CD4-positive, alpha-beta memory T cell (primary cell): ENCODE measurements at regions not wholly inside any gene's neighbourhood (a gene's known extent, or its start where the extent isn't known, plus 50 kb on each side); places are given as distances from the start of the nearest gene placed in this dataset.

Experiments used
- CTCF ChIA-PET: fragments of 350-600 bp; sonication (Branson Sonifier 250); formaldehyde crosslinking; loops from one replicate; lab custom pipeline; 2021; ENCODE audit warnings: inconsistent platforms; ENCODE audit not compliant: partially characterized antibody; lab: Charles Lee
- POLR2A ChIA-PET: fragments of 350-600 bp; sonication (Branson Sonifier 250); formaldehyde crosslinking; loops from one replicate; lab custom pipeline; 2021; ENCODE audit not compliant: partially characterized antibody; lab: Charles Lee
- DNase-seq, 5 donors: peaks; one replicate each; pipeline versions ENCODE4 v3.0.0 to v3.0.0-alpha.2; 2020 to 2022; ENCODE audit warnings: mixed read lengths in 1 of 5
- H3K27ac ChIP-seq: one replicate; pipeline ENCODE4 v1.7.0; 2013; ENCODE audit warnings: low read depth, low read length
- H3K27me3 ChIP-seq: 2 replicates; pipeline ENCODE4 v1.7.0; 2013; ENCODE audit warnings: mild to moderate bottlenecking, low read length, moderate library complexity; ENCODE audit not compliant: insufficient read depth
- H3K36me3 ChIP-seq: 2 replicates; pipeline ENCODE4 v1.7.0; 2013; ENCODE audit warnings: mild to moderate bottlenecking, low read length, moderate library complexity; ENCODE audit not compliant: insufficient read depth
- H3K4me1 ChIP-seq: 2 replicates; pipeline ENCODE4 v1.7.0; 2013; ENCODE audit warnings: mild to moderate bottlenecking, low read length, moderate library complexity; ENCODE audit not compliant: insufficient read depth
- H3K4me3 ChIP-seq, 2 donors: one replicate each; pipeline ENCODE4 v1.7.0; 2013; ENCODE audit warnings: low read length in 2 of 2, mild to moderate bottlenecking in 1 of 2
- H3K9me3 ChIP-seq, 2 donors: one replicate each; pipeline ENCODE4 v1.7.0; 2013; ENCODE audit warnings: low read length in 2 of 2, control low read depth in 1 of 2; ENCODE audit not compliant: control insufficient read depth in 1 of 2
- H3K27ac Mint-ChIP-seq, 7 donors: one replicate each; pipeline ENCODE4 v1.8.0; 2020 to 2021; ENCODE audit warnings: mixed read lengths in 7 of 7, mild to moderate bottlenecking in 6 of 7, inconsistent platforms in 3 of 7, moderate library complexity in 3 of 7
- H3K27me3 Mint-ChIP-seq, 2 donors: one replicate each; pipeline ENCODE4 v1.8.0; 2020 to 2021; ENCODE audit warnings: mixed read lengths in 2 of 2
- H3K36me3 Mint-ChIP-seq, 2 donors: one replicate each; pipeline ENCODE4 v1.8.0; 2020 to 2021; ENCODE audit warnings: mixed read lengths in 2 of 2, inconsistent platforms in 1 of 2, mild to moderate bottlenecking in 1 of 2
- H3K4me1 Mint-ChIP-seq, 4 donors: one replicate each; pipeline ENCODE4 v1.8.0; 2020 to 2021; ENCODE audit warnings: mixed read lengths in 4 of 4, mild to moderate bottlenecking in 1 of 4
- H3K4me3 Mint-ChIP-seq, 8 donors: one replicate each; pipeline ENCODE4 v1.8.0; 2020 to 2021; ENCODE audit warnings: mixed read lengths in 8 of 8, mild to moderate bottlenecking in 7 of 8, moderate library complexity in 6 of 8, inconsistent platforms in 3 of 8
- H3K9me3 Mint-ChIP-seq, 8 donors: one replicate each; pipeline ENCODE4 v1.8.0; 2020 to 2021; ENCODE audit warnings: mixed read lengths in 8 of 8, mild to moderate bottlenecking in 5 of 8, inconsistent platforms in 3 of 8, moderate library complexity in 1 of 8
- intact Hi-C: fragments of 100-400 bp; cut with micrococcal nuclease; formaldehyde crosslinking; loops from one replicate; pipeline ENCODE4 v1.15.1; 2023

DNA sequence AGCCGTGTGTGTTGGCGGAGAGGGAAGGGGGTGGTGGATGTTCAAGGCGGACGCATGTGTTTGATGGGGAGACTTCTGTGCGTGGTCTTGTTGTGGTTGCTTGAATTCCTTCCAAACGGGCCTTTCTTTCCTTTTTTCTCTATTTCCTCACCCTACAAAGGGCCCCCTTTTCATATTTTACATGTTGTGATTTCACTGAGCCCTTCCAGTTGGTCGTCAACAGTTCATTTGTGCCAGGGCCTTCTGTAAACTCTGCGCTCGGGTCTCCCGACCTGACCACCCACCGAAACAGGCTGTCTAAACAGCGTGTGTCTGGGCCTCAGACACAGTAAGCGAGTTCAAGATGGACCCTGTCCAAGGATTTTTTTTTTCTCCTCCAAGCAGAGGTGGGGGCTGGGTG lies 228.4 kb downstream of the IRF8 start:
- Histone ChIP-seq H3K27ac (no peak overlapping the region), H3K27me3 (no peaks in the 10 kb centered on the region), H3K4me1 (no peaks in the 10 kb centered on the region), H3K9me3 (no peaks in the 10 kb centered on the region), H3K36me3 (no peaks in the 10 kb centered on the region), H3K4me3 (no peak overlapping the region)
- Mint-ChIP-seq H3K4me1 (no peaks in the 10 kb centered on the region), H3K4me3 (no peak overlapping the region), H3K27me3 (peaks cover 7 to 14% of the 10 kb centered on the region in 2 donors), H3K9me3 (no peaks in the 10 kb centered on the region), H3K36me3 (no peaks in the 10 kb centered on the region), H3K27ac (no peak overlapping the region)
- intact Hi-C loops = no loop called here
- ChIA-PET CTCF (no interaction called here), POLR2A (no interaction called here)
- DNase-seq = no peak

GRCh38 chr16:86128246-86128645 lies 229.3 kb downstream of the IRF8 start:
- DNase-seq = no peak
- Histone ChIP-seq H3K36me3 (no peaks in the 10 kb centered on the region), H3K27me3 (no peaks in the 10 kb centered on the region), H3K4me3 (no peak overlapping the region), H3K9me3 (no peaks in the 10 kb centered on the region), H3K4me1 (no peaks in the 10 kb centered on the region), H3K27ac (no peak overlapping the region)
- Mint-ChIP-seq H3K4me1 (no peaks in the 10 kb centered on the region), H3K27me3 (peaks cover 7 to 14% of the 10 kb centered on the region in 2 donors), H3K9me3 (no peaks in the 10 kb centered on the region), H3K4me3 (no peak overlapping the region), H3K36me3 (no peaks in the 10 kb centered on the region), H3K27ac (no peak overlapping the region)
- intact Hi-C loops = no loop called here
- CTCF ChIA-PET = no interaction called here
- POLR2A ChIA-PET = no interaction called here

DNA sequence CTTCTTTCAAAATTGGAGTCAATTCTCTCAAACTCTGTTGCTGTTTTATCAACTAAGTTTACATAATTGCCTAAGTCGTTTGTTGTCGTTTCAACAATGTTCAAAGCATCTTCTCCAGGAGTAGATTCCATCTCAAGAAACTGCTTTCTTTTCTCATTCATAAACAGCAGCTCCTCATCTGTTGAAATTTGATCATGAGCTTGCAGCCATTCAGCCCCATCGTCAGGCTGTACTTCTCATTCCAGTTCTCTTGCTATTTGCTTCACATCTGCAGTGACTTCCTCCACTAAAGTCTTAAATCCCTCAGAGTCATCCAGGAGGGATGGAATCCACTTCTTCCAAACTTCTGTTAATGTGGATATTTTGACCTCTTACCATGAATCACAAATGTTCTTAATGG lies 230.6 kb downstream of the IRF8 start:
- Mint-ChIP-seq H3K9me3 (peaks cover 0 to 1% (median 0%) of the 10 kb centered on the region in 8 donors), H3K4me1 (no peaks in the 10 kb centered on the region)

GRCh38 chr16:86133377-86133776 lies 234.4 kb downstream of the IRF8 start:
- Histone ChIP-seq H3K27me3 (no peaks in the 10 kb centered on the region), H3K36me3 (no peaks in the 10 kb centered on the region), H3K9me3 (no peaks in the 10 kb centered on the region), H3K27ac (no peak overlapping the region), H3K4me1 (no peaks in the 10 kb centered on the region), H3K4me3 (no peak overlapping the region)
- POLR2A ChIA-PET = no interaction called here
- Mint-ChIP-seq H3K36me3 (no peaks in the 10 kb centered on the region), H3K4me1 (no peaks in the 10 kb centered on the region), H3K4me3 (no peak overlapping the region), H3K9me3 (peaks cover 0 to 1% (median 0%) of the 10 kb centered on the region in 8 donors), H3K27ac (no peak overlapping the region), H3K27me3 (peaks cover 3 to 8% of the 10 kb centered on the region in 2 donors)
- CTCF ChIA-PET = no interaction called here
- intact Hi-C loops = no loop called here
- DNase-seq = no peak

More for the DNA sequence above, 230.6 kb downstream of the IRF8 start:
- Mint-ChIP-seq H3K36me3 (no peaks in the 10 kb centered on the region), H3K4me3 (no peak overlapping the region), H3K27me3 (peaks cover 7 to 14% of the 10 kb centered on the region in 2 donors), H3K27ac (no peak overlapping the region)
- intact Hi-C loops = no loop called here
- no peaks in the 10 kb centered on the region for H3K27me3 ChIP-seq
- H3K36me3 ChIP-seq = no peaks in the 10 kb centered on the region
- no peak overlapping the region for H3K27ac ChIP-seq
- ChIA-PET CTCF (no interaction called here), POLR2A (no interaction called here)
- no peaks in the 10 kb centered on the region for H3K4me1 ChIP-seq
- DNase-seq = no peak
- H3K9me3 ChIP-seq = no peaks in the 10 kb centered on the region
- no peak overlapping the region for H3K4me3 ChIP-seq

GRCh38 chr16:86133847-86134375 lies 234.9 kb downstream of the IRF8 start:
- H3K4me3 ChIP-seq = no peak overlapping the region
- no peaks in the 10 kb centered on the region for H3K4me1 ChIP-seq
- no peaks in the 10 kb centered on the region for H3K36me3 Mint-ChIP-seq
- H3K27me3 Mint-ChIP-seq = peaks cover 2 to 8% of the 10 kb centered on the region in 2 donors
- no peaks in the 10 kb centered on the region for H3K27me3 ChIP-seq
- ChIA-PET CTCF (no interaction called here), POLR2A (no interaction called here)
- no peak overlapping the region for H3K27ac ChIP-seq
- H3K4me1 Mint-ChIP-seq = no peaks in the 10 kb centered on the region
- DNase-seq = no peak
- no peaks in the 10 kb centered on the region for H3K9me3 ChIP-seq
- H3K9me3 Mint-ChIP-seq = peaks cover 0 to 1% (median 0%) of the 10 kb centered on the region in 8 donors
- H3K4me3 Mint-ChIP-seq = no peak overlapping the region
- intact Hi-C loops = no loop called here
- no peaks in the 10 kb centered on the region for H3K36me3 ChIP-seq
- no peak overlapping the region for H3K27ac Mint-ChIP-seq

DNA sequence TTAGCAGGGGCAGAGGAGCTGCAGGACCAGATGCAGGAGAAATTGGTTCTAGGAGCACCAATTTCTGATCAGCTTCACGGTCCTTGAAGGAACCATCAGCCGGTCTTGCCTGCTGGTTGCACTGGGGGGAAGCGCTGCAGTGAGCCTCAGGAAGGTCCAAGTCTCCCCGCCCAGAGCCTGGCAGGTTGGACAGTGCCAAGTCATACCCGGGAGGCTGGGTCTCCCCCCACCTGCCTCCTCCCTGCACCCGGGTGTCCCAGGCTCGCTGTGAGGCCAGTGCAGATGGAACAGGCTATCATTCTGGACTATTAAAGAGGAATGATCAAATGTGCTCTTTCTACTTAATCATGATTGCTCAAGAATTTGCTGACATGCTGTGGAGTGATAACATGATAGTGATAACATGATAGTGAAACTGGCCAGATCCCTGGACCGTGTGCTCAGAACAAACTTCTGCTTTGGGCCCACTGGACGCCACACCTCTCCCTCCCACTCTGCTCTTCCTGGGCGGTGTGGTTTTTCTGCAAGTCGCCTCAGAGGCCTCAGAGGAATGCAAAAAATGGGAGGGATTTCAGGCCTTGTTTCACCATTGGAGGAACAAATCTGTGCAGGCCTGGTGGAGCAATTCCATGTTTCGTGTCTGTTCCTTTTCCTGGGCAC lies 236.0 kb downstream of the IRF8 start:
- Mint-ChIP-seq H3K27ac (peak overlapping the region in 1 of 7 donors; percentile 19), H3K9me3 (peaks cover 0 to 1% (median 0%) of the 10 kb centered on the region in 8 donors), H3K36me3 (no peaks in the 10 kb centered on the region), H3K27me3 (peaks cover 2 to 11% of the 10 kb centered on the region in 2 donors), H3K4me3 (no peak overlapping the region), H3K4me1 (no peaks in the 10 kb centered on the region)
- Histone ChIP-seq H3K36me3 (no peaks in the 10 kb centered on the region), H3K9me3 (no peaks in the 10 kb centered on the region), H3K4me1 (no peaks in the 10 kb centered on the region), H3K4me3 (no peak overlapping the region), H3K27ac (no peak overlapping the region), H3K27me3 (no peaks in the 10 kb centered on the region)
- ChIA-PET CTCF (no interaction called here), POLR2A (no interaction called here)
- no peak for DNase-seq
- intact Hi-C loops = no loop called here

GRCh38 chr16:86137359-86137758 lies 238.4 kb downstream of the IRF8 start:
- Histone ChIP-seq H3K36me3 (no peaks in the 10 kb centered on the region), H3K27me3 (no peaks in the 10 kb centered on the region), H3K4me3 (no peak overlapping the region), H3K27ac (no peak overlapping the region), H3K4me1 (no peaks in the 10 kb centered on the region), H3K9me3 (no peaks in the 10 kb centered on the region)
- POLR2A ChIA-PET = no interaction called here
- H3K27me3 Mint-ChIP-seq = peaks cover 2 to 9% of the 10 kb centered on the region in 2 donors
- H3K9me3 Mint-ChIP-seq = peaks cover 0 to 1% (median 0%) of the 10 kb centered on the region in 8 donors
- intact Hi-C loops = no loop called here
- H3K4me3 Mint-ChIP-seq = no peak overlapping the region
- CTCF ChIA-PET = no interaction called here
- H3K27ac Mint-ChIP-seq = no peak overlapping the region
- H3K36me3 Mint-ChIP-seq = no peaks in the 10 kb centered on the region
- DNase-seq = no peak
- no peaks in the 10 kb centered on the region for H3K4me1 Mint-ChIP-seq
